Neural cell (in vitro differentiated cells): ENCODE measurements at regions not wholly inside any gene's neighbourhood (a gene's known extent, or its start where the extent isn't known, plus 50 kb on each side); places are given as distances from the start of the nearest gene placed in this dataset.

Experiments
- H2AFZ ChIP-seq: fragments of 200-600, 300-800 bp; sonication (generic), shearing (Covaris generic); 2 replicates; pipeline ENCODE4 v1.6.0; 2014; ENCODE audit warnings: low read depth, mild to moderate bottlenecking, antibody characterized with exemption, low read length, moderate library complexity
- H3F3A ChIP-seq: fragments of 200-600 bp; shearing (Covaris generic); 2 replicates; pipeline ENCODE4 v1.6.1; 2016; ENCODE audit warnings: mild to moderate bottlenecking, moderate library complexity, mixed read lengths, antibody characterized with exemption, low read length; ENCODE audit not compliant: insufficient read depth, poor library complexity, severe bottlenecking
- H3K27ac ChIP-seq: fragments of 200-600, 300-800 bp; sonication (generic), shearing (Covaris generic); 2 replicates; pipeline ENCODE4 v1.5.1; 2014; ENCODE audit warnings: mild to moderate bottlenecking, low read length, moderate library complexity
- H3K27me3 ChIP-seq: fragments of 300-800, 200-600 bp; sonication (generic), shearing (Covaris generic); 2 replicates; pipeline ENCODE4 v1.6.0; 2014; ENCODE audit warnings: mild to moderate bottlenecking, low read depth, low read length, moderate library complexity; ENCODE audit not compliant: insufficient read depth
- H3K36me3 ChIP-seq: fragments of 300-800, 200-600 bp; sonication (generic), shearing (Covaris generic); 2 replicates; pipeline ENCODE4 v1.5.1; 2014; ENCODE audit warnings: mild to moderate bottlenecking, antibody characterized with exemption, low read length, moderate library complexity; ENCODE audit not compliant: insufficient read depth
- H3K4me2 ChIP-seq: fragments of 300-800, 200-600 bp; sonication (generic), shearing (Covaris generic); 2 replicates; pipeline ENCODE4 v1.6.0; 2014; ENCODE audit warnings: mild to moderate bottlenecking, low read length
- H3K4me3 ChIP-seq: fragments of 300-800, 200-600 bp; sonication (generic), shearing (Covaris generic); 2 replicates; pipeline ENCODE4 v1.5.1; 2014; ENCODE audit warnings: mild to moderate bottlenecking, low read length, moderate library complexity
- H3K79me2 ChIP-seq: fragments of 200-600 bp; shearing (Covaris generic); replicated peaks from 2 replicates; pipeline ENCODE4 v1.6.0; 2014; ENCODE audit warnings: mild to moderate bottlenecking, low read length, moderate library complexity; ENCODE audit not compliant: insufficient read depth
- H3K9ac ChIP-seq: fragments of 300-800, 200-600 bp; sonication (generic), shearing (Covaris generic); 2 replicates; pipeline ENCODE4 v1.6.1; 2016; ENCODE audit warnings: mild to moderate bottlenecking, low read length, mixed read lengths
- H3K9me2 ChIP-seq: fragments of 200-600 bp; shearing (Covaris generic); 2 replicates; pipeline ENCODE4 v1.6.1; 2016; ENCODE audit warnings: mild to moderate bottlenecking, low read length, mixed read lengths; ENCODE audit not compliant: insufficient read depth
- H3K9me3 ChIP-seq: fragments of 200-600, 300-800 bp; sonication (generic), shearing (Covaris generic); 2 replicates; pipeline ENCODE4 v1.6.1; 2016; ENCODE audit warnings: mild to moderate bottlenecking, mixed run types, low read length, moderate library complexity, mixed read lengths
- H4K20me1 ChIP-seq: fragments of 200-600 bp; shearing (Covaris generic); 2 replicates; pipeline ENCODE4 v1.6.1; 2016; ENCODE audit warnings: mild to moderate bottlenecking, mixed run types; ENCODE audit not compliant: insufficient read depth
- CTCF ChIP-seq: fragments of 450-650 bp; IDR thresholded peaks from 2 replicates; pipeline ENCODE4 v1.5.1; 2014; ENCODE audit warnings: antibody characterized with exemption, mild to moderate bottlenecking, moderate library complexity; ENCODE audit not compliant: poor library complexity, severe bottlenecking
- MXI1 ChIP-seq: fragments of 450-650 bp; conservative IDR thresholded peaks from 2 replicates; pipeline ENCODE4 v1.6.1; 2014; ENCODE audit warnings: antibody characterized with exemption, mild to moderate bottlenecking; ENCODE audit not compliant: poor library complexity, severe bottlenecking
- POLR2AphosphoS5 ChIP-seq: IDR thresholded peaks from 2 replicates; pipeline ENCODE4 v1.6.1; 2012
- RAD21 ChIP-seq: fragments of 450-650 bp; conservative IDR thresholded peaks from 2 replicates; pipeline ENCODE4 v1.6.1; 2014; ENCODE audit warnings: antibody characterized with exemption, mild to moderate bottlenecking, moderate library complexity
- REST ChIP-seq: IDR thresholded peaks from 2 replicates; pipeline ENCODE4 v1.6.1; 2012; ENCODE audit warnings: borderline replicate concordance
- SMC3 ChIP-seq: fragments of 450-650 bp; conservative IDR thresholded peaks from 2 replicates; pipeline ENCODE4 v1.6.1; 2014; ENCODE audit warnings: antibody characterized with exemption, mild to moderate bottlenecking, moderate library complexity; ENCODE audit not compliant: poor library complexity

GRCh38 chr22:48043581-48043980, 1281.1 kb downstream of the TBC1D22A start:
- no peaks in the 10 kb centered on the region for H3K27me3 ChIP-seq
- no peak for TF ChIP-seq POLR2AphosphoS5
- H3K4me3 ChIP-seq = no peak overlapping the region
- no peaks in the 10 kb centered on the region for H3K79me2 ChIP-seq
- H2AFZ ChIP-seq = no peak overlapping the region
- H3K27ac ChIP-seq = no peak overlapping the region
- H3K9me2 ChIP-seq = no peaks in the 10 kb centered on the region
- no peak overlapping the region for H3K4me2 ChIP-seq
- no peaks in the 10 kb centered on the region for H3F3A ChIP-seq
- H4K20me1 ChIP-seq = no peaks in the 10 kb centered on the region
- no peak overlapping the region for H3K9ac ChIP-seq
- H3K9me3 ChIP-seq = no peaks in the 10 kb centered on the region
- H3K36me3 ChIP-seq = no peaks in the 10 kb centered on the region

- Histone ChIP-seq H3K27ac (no peak overlapping the region), H2AFZ (no peak overlapping the region), H3F3A (no peaks in the 10 kb centered on the region), H3K79me2 (no peaks in the 10 kb centered on the region), H3K9me2 (no peaks in the 10 kb centered on the region), H3K9ac (no peak overlapping the region), H3K36me3 (no peaks in the 10 kb centered on the region), H4K20me1 (no peaks in the 10 kb centered on the region), H3K27me3 (no peaks in the 10 kb centered on the region), H3K4me3 (no peak overlapping the region), H3K4me2 (no peak overlapping the region), H3K9me3 (no peaks in the 10 kb centered on the region)
- no peak for TF ChIP-seq RAD21
- TF ChIP-seq REST = no peak
- no peak for TF ChIP-seq SMC3
- TF ChIP-seq CTCF = no peak
Observed at GRCh38 chr22:48042621-48043395, 1280.4 kb downstream of the TBC1D22A start.

GRCh38 chr22:48039326-48039725, 1276.9 kb downstream of the TBC1D22A start:
- no peak overlapping the region for H2AFZ ChIP-seq
- H3K9me3 ChIP-seq = no peaks in the 10 kb centered on the region
- no peak overlapping the region for H3K9ac ChIP-seq
- H3K79me2 ChIP-seq = no peaks in the 10 kb centered on the region
- H3K4me3 ChIP-seq = no peak overlapping the region
- H3K27me3 ChIP-seq = no peaks in the 10 kb centered on the region
- H3F3A ChIP-seq = no peaks in the 10 kb centered on the region
- H3K36me3 ChIP-seq = no peaks in the 10 kb centered on the region
- H3K27ac ChIP-seq = no peak overlapping the region
- no peak for TF ChIP-seq RAD21
- no peak for TF ChIP-seq REST
- TF ChIP-seq SMC3 = no peak
- TF ChIP-seq MXI1 = no peak
- no peak for TF ChIP-seq CTCF
- H4K20me1 ChIP-seq = no peaks in the 10 kb centered on the region
- no peak overlapping the region for H3K4me2 ChIP-seq
- no peaks in the 10 kb centered on the region for H3K9me2 ChIP-seq
